ENCODE measurements at regions not wholly inside any gene's neighbourhood (a gene's known extent, or its start where the extent isn't known, plus 50 kb on each side); places are given as distances from the start of the nearest gene placed in this dataset.
"Not testable (repeated sequence)": the region's sequence is repeated elsewhere in the genome, so short reads cannot be mapped to it uniquely, and the experiment has no call there.

GRCh38 chr11:82194521-82194920 lies 539.1 kb downstream of the FAM181B start:
- no peak for DNase-seq

GRCh38 chr11:82191695-82192094 lies 542.0 kb downstream of the FAM181B start:
- DNase-seq: no peak

- DNase-seq: no peak
Observed at GRCh38 chr11:82185925-82186324, 547.7 kb downstream of the FAM181B start.

- DNase-seq: no peak
Observed at GRCh38 chr11:82184966-82185365, 548.7 kb downstream of the FAM181B start.

GRCh38 chr11:82183346-82183745 lies 550.3 kb downstream of the FAM181B start:
- DNase-seq: no peak

- not testable (repeated sequence) for DNase-seq
Observed at GRCh38 chr11:82182697-82183096, 551.0 kb downstream of the FAM181B start.

GRCh38 chr11:82181796-82182195 lies 551.9 kb downstream of the FAM181B start:
- DNase-seq: not testable (repeated sequence)

GRCh38 chr11:82176945-82177344 lies 556.7 kb downstream of the FAM181B start:
- no peak for DNase-seq

GRCh38 chr11:82176365-82176764 lies 557.3 kb downstream of the FAM181B start:
- no peak for DNase-seq

GRCh38 chr11:82174610-82175009 lies 559.1 kb downstream of the FAM181B start:
- DNase-seq: no peak

- no peak for DNase-seq
Observed at GRCh38 chr11:82146789-82147188, 586.9 kb downstream of the FAM181B start.

- no peak for DNase-seq
Observed at GRCh38 chr11:82118946-82119345, 614.7 kb downstream of the FAM181B start.

- no peak for DNase-seq
Observed at GRCh38 chr11:82117362-82117761, 616.3 kb downstream of the FAM181B start.

- DNase-seq: no peak
Observed at GRCh38 chr11:82105331-82105998, 628.2 kb downstream of the FAM181B start.

GRCh38 chr11:82092904-82093303 lies 640.8 kb downstream of the FAM181B start:
- no peak for DNase-seq

- DNase-seq: no peak
Observed at GRCh38 chr11:82089426-82089825, 644.2 kb downstream of the FAM181B start.

GRCh38 chr11:82085493-82085892 lies 648.2 kb downstream of the FAM181B start:
- no peak for DNase-seq

- no peak for DNase-seq
Observed at GRCh38 chr11:82082976-82083375, 650.7 kb downstream of the FAM181B start.

GRCh38 chr11:82080160-82080559 lies 653.5 kb downstream of the FAM181B start:
- no peak for DNase-seq

- no peak for DNase-seq
Observed at GRCh38 chr11:82076126-82076525, 657.5 kb downstream of the FAM181B start.

GRCh38 chr11:82059505-82059904 lies 674.2 kb downstream of the FAM181B start:
- DNase-seq: no peak

- DNase-seq: no peak
Observed at GRCh38 chr11:82056450-82056849, 677.2 kb downstream of the FAM181B start.

GRCh38 chr11:82049199-82049598 lies 684.5 kb downstream of the FAM181B start:
- no peak for DNase-seq

- no peak for DNase-seq
Observed at GRCh38 chr11:82047200-82047599, 686.5 kb downstream of the FAM181B start.

- DNase-seq: no peak
Observed at GRCh38 chr11:82046778-82047177, 686.9 kb downstream of the FAM181B start.

Measured in CD4-positive, alpha-beta T cell treated with Interleukin-4 for 1 hour (primary cell).